HepG2 (cell line): ENCODE measurements at regions not wholly inside any gene's neighbourhood (a gene's known extent, or its start where the extent isn't known, plus 50 kb on each side); places are given as distances from the start of the nearest gene placed in this dataset.
A peak's percentile ranks its signal among the peaks of the same experiment; 100 is the strongest.

ENCODE experiments used
- ATAC-seq: fragments of 200-7000 bp; cut with Tn5 transposase; 3 replicates; pipeline ENCODE4 v1.9.1; 2020; ENCODE audit warnings: mild to moderate bottlenecking, moderate library complexity
- BruUV-seq: library from RNA; stranded (reverse); fragments of 400-500 nt; replicated peaks from 2 replicates; lab custom pipeline; 2021; lab: Mats Ljungman, UMichigan
- CTCF ChIA-PET: fragments of 300-600 bp; formaldehyde crosslinking; extraction: SDS; loops from one replicate; lab custom pipeline; 2021; ENCODE audit warnings: low total read pairs, inconsistent platforms, low intra/inter-chr PET ratio; lab: Yijun Ruan, JAX
- POLR2A ChIA-PET: fragments of 350-600 bp; sonication (Branson Sonifier 250); formaldehyde crosslinking; loops from one replicate; lab custom pipeline; 2020; ENCODE audit warnings: antibody characterized with exemption, inconsistent platforms; lab: Yijun Ruan, JAX
- DNase-seq: peaks from one replicate; pipeline ENCODE4 v3.0.0-alpha.2; 2015; ENCODE audit warnings: low spot score
- FAIRE-seq: peaks from 3 replicates; lab custom pipeline; 2011; peaks lifted over from hg19 to GRCh38; lab: Jason Lieb, UNC
- H2AFZ ChIP-seq: one replicate; pipeline ENCODE4 v1.6.1; 2011; ENCODE audit warnings: low read length, inconsistent platforms
- H3K27ac ChIP-seq: fragments of 300-600 bp; 3 replicates; pipeline ENCODE4 v1.8.0; 2011; ENCODE audit warnings: mixed run types, mild to moderate bottlenecking, mixed read lengths, low read length, inconsistent platforms; ENCODE audit not compliant: insufficient read depth; ENCODE audit errors: extremely low read length
- H3K27me3 ChIP-seq, 2 experiments: fragments of 200-600 bp in 1 of 2; 2 replicates in 1 of 2; 3 replicates in 1 of 2; pipeline versions ENCODE4 v1.6.0 to v1.8.0; 2011; ENCODE audit warnings: low read length in 2 of 2, mild to moderate bottlenecking in 2 of 2, moderate library complexity in 2 of 2, inconsistent platforms in 1 of 2; ENCODE audit not compliant: insufficient read depth in 2 of 2, control insufficient read depth in 1 of 2
- H3K36me3 ChIP-seq, 2 experiments: fragments of 200-600 bp in 1 of 2; replicated peaks in 1 of 2; 2 replicates in 1 of 2; 3 replicates in 1 of 2; pipeline versions ENCODE4 v1.5.1 to v1.8.0; 2011; ENCODE audit warnings: low read length in 2 of 2, inconsistent platforms in 1 of 2; ENCODE audit not compliant: insufficient read depth in 2 of 2, control insufficient read depth in 1 of 2
- H3K4me1 ChIP-seq: 2 replicates; pipeline ENCODE4 v1.5.1; 2012; ENCODE audit warnings: low read length, inconsistent platforms; ENCODE audit not compliant: insufficient read depth
- H3K4me2 ChIP-seq: 2 replicates; pipeline ENCODE4 v1.6.0; 2011; ENCODE audit warnings: low read depth, low read length, inconsistent platforms
- H3K4me3 ChIP-seq, 3 experiments: fragments of 200-600 bp in 1 of 3; sonication (generic), shearing (Covaris generic) in 1 of 3; replicated peaks in 1 of 3; 2 replicates each; pipeline ENCODE4 v1.5.1; 2011 to 2016; ENCODE audit warnings: low read length in 3 of 3, inconsistent platforms in 2 of 3, low read depth in 2 of 3, mild to moderate bottlenecking in 2 of 3, control low read depth in 1 of 3, mixed read lengths in 1 of 3; ENCODE audit not compliant: insufficient read depth in 1 of 3
- H3K79me2 ChIP-seq: one replicate; pipeline ENCODE4 v1.6.1; 2011; ENCODE audit warnings: low read length, inconsistent platforms; ENCODE audit not compliant: insufficient read depth
- H3K9ac ChIP-seq: 2 replicates; pipeline ENCODE4 v1.6.0; 2011; ENCODE audit warnings: mild to moderate bottlenecking, low read depth, low read length, inconsistent platforms; ENCODE audit not compliant: insufficient read depth
- H3K9me3 ChIP-seq: 2 replicates; pipeline ENCODE4 v1.5.1; 2012; ENCODE audit warnings: mild to moderate bottlenecking, low read length
- H4K20me1 ChIP-seq: 2 replicates; pipeline ENCODE4 v1.6.0; 2011; ENCODE audit warnings: inconsistent platforms, mild to moderate bottlenecking, low read length, moderate library complexity; ENCODE audit not compliant: insufficient read depth
- CEBPB ChIP-seq: IDR thresholded peaks from 2 replicates; pipeline ENCODE4 v1.6.1; 2011; ENCODE audit warnings: low read depth, low read length, improper control_type of control experiment, borderline replicate concordance
- CEBPG ChIP-seq: IDR thresholded peaks from 2 replicates; pipeline ENCODE4 v1.6.1; 2016
- SIX1 ChIP-seq: sonication (generic); formaldehyde crosslinking; IDR thresholded peaks from 2 replicates; pipeline ENCODE4 v1.4.0; 2020; ENCODE audit warnings: missing genetic modification reagents, borderline replicate concordance
- ZBTB37 ChIP-seq: sonication (generic); formaldehyde crosslinking; IDR thresholded peaks from 2 replicates; pipeline ENCODE4 v1.4.0; 2020; ENCODE audit warnings: mild to moderate bottlenecking, missing genetic modification reagents
- ZNF274 ChIP-seq: sonication (generic); formaldehyde crosslinking; IDR thresholded peaks from 2 replicates; pipeline ENCODE4 v1.5.1; 2020; ENCODE audit warnings: mild to moderate bottlenecking, missing genetic modification reagents
- ZNF441 ChIP-seq: sonication (generic); formaldehyde crosslinking; IDR thresholded peaks from 2 replicates; pipeline ENCODE4 v1.7.0; 2021; ENCODE audit warnings: missing genetic modification reagents, borderline replicate concordance
- ZNF609 ChIP-seq: sonication (generic); formaldehyde crosslinking; IDR thresholded peaks from 2 replicates; pipeline ENCODE4 v1.4.0; 2020; ENCODE audit warnings: mild to moderate bottlenecking, missing genetic modification reagents, borderline replicate concordance
- WGBS: methylation state at CpG from one replicate; pipeline ENCODE4 v1.1.6; 2017; ENCODE audit warnings: low lambda C conversion rate; 5-methylcytosine and 5-hydroxymethylcytosine counted together
- in situ Hi-C: cut with HindIII; loops from 2 replicates; pipeline ENCODE4 v1.10.0; 2017; ENCODE audit warnings: low pct_unique_long_range_greater_than_20kb; ENCODE audit not compliant: extremely low pct_ligation_motif_present
- intact Hi-C: fragments of 100-400 bp; cut with micrococcal nuclease; formaldehyde crosslinking; loops from one replicate; pipeline ENCODE4 v1.10.0; 2022; ENCODE audit not compliant: unreplicated experiment

GRCh38 chr1:4506591-4506990 is 147.8 kb upstream of the AJAP1 start:
- POLR2A ChIA-PET, result no interaction called here
- TF ChIP-seq ZNF274 (no peak), CEBPB (peak; percentile 71; the same call in 1 of the 2 replicates), CEBPG (CRISPR knock-in tag) (0 out of 2 replicates have a peak, but pooled peaks have one; percentile 10)
- CTCF ChIA-PET, result no interaction called here
- DNase-seq (no peak), FAIRE-seq (no peak), ATAC-seq (no peak)
- no peak overlapping the region for H3K4me3 ChIP-seq
- no peak overlapping the region for H3K9ac ChIP-seq
- H3K4me1 ChIP-seq, result no peaks in the 10 kb centered on the region
- no peaks in the 10 kb centered on the region for H3K9me3 ChIP-seq
- in situ Hi-C loops, result no loop called here
- peaks cover 0 to 18% of the 10 kb centered on the region in 2 experiments; a peak in 4 of 5 replicates for H3K27me3 ChIP-seq
- no peaks in the 10 kb centered on the region for H3K79me2 ChIP-seq
- intact Hi-C loops, result no loop called here
- WGBS, result 6% methylated on average over 4 of the region's 4 CpGs
- no peak overlapping the region for H3K27ac ChIP-seq
- no peaks in the 10 kb centered on the region for H3K36me3 ChIP-seq
- no peak overlapping the region for H2AFZ ChIP-seq
- no TSS peak for BruUV-seq
- no peaks in the 10 kb centered on the region for H4K20me1 ChIP-seq
- H3K4me2 ChIP-seq, result no peak overlapping the region

- peaks cover 1 to 29% of the 10 kb centered on the region in 2 experiments for H3K27me3 ChIP-seq
- H2AFZ ChIP-seq, result no peak overlapping the region
- no peak for FAIRE-seq
- POLR2A ChIA-PET, result no interaction called here
- DNase-seq, result no peak
- no peaks in the 10 kb centered on the region for H3K9me3 ChIP-seq
- no TSS peak for BruUV-seq
- no peak overlapping the region for H3K9ac ChIP-seq
- no peak overlapping the region for H3K4me2 ChIP-seq
- ATAC-seq, result no peak
- TF ChIP-seq SIX1 (CRISPR knock-in tag), result no peak
- TF ChIP-seq ZBTB37 (CRISPR knock-in tag), result no peak
- TF ChIP-seq ZNF441 (CRISPR knock-in tag), result no peak
- no peak for TF ChIP-seq ZNF609
- no peaks in the 10 kb centered on the region for H3K79me2 ChIP-seq
- 3% methylated on average over 4 of the region's 8 CpGs for WGBS
- no peaks in the 10 kb centered on the region for H4K20me1 ChIP-seq
- no peaks in the 10 kb centered on the region for H3K36me3 ChIP-seq
- CTCF ChIA-PET, result no interaction called here
- H3K27ac ChIP-seq, result no peak overlapping the region
- intact Hi-C loops, result no loop called here
- in situ Hi-C loops, result no loop called here
- H3K4me3 ChIP-seq, result no peak overlapping the region
- no peaks in the 10 kb centered on the region for H3K4me1 ChIP-seq
Observed at GRCh38 chr1:4509206-4509605, 145.2 kb upstream of the AJAP1 start.
